GM21825 (cell line): ENCODE measurements at regions not wholly inside any gene's neighbourhood (a gene's known extent, or its start where the extent isn't known, plus 50 kb on each side); places are given as distances from the start of the nearest gene placed in this dataset.

Experiments used
- ATAC-seq: cut with Tn5 transposase; IDR thresholded peaks from one replicate; pipeline ENCODE4 v1.9.1; 2021; ENCODE audit warnings: mild to moderate bottlenecking, moderate library complexity; ENCODE audit not compliant: unreplicated experiment

DNA sequence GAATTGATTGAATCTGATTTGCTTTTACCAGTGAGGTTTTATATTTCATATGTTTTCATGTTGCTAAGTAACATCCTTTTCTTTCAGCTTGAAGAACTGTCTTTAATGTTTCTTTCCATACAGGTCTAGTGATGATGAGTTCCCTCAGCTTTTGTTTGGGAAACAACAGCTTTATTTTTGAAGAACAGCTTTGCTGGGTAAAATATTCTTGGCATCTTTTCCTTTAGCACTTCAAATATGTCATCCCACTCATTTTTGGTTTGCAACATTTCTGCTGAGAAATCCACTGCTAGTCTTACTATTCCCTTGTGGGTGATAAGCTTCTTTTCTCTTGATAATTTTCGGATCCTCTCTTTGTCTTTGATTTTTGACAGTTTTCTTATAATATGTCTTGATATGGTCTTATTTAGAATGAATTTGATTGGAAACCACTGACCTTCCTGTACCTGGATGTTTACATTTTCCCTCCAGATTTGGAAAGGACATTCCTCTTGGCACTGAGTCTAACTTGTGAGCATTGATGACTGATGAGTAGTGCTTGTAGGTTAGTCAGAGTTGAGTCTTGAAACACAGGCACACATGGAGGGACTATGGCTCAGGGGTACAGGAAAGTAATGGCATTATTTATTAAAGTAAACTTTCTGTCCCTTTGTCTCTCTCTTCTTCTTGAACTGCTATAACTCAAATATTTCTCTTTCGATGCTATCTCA, 220.3 kb downstream of the SPATA31D1 start:
- ATAC-seq, result no peak

DNA sequence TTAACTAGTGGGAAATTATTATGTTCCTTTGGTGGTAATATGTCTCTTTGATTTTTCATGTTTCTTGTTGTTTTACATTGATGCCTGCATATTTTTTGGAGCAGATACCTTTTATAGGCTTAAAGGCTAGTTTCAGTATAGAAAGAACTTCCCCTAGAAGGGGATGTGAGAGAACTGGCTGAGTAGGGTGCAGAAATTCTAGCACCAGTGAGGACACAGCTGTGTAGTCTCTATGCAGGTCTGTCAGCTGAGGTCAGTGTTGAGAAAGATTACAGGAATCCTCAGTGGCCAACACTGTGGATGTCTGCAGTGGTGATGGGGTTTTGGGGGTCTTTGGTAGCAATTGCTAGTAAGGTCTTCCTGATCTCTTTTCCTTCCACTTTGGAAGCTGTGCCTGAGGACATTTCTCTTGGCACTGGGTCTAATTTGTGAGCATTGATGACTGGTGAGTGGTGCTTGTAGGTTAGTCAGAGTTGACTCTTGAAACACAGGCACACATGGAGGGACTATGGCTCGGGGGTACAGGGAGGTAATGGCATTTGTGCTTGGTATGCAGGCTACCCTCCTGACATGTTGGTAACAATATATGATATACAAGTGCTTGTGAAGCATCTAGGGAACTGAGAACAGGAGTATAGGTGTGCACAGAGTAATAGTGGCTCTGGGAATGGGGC, 221.4 kb downstream of the SPATA31D1 start:
- ATAC-seq, result no peak

DNA sequence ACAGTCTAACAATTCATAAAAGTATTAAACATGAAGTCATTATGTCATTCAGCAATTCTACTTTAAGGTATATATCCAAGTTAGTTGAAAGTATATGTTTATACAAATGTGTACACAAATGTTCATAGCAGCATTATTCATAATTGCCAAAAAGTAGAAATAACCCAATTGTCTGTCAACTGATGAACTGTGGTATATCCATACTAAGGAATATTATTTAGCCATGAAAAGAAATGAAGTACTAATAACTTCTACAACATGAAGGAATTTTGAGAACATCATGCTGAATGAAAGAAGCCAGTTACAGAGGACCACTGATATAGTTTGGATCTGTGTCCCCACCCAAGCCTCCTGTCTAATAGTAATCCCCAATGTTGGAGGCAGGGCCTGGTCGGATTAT, 224.3 kb downstream of the SPATA31D1 start:
- ATAC-seq, result no peak

DNA sequence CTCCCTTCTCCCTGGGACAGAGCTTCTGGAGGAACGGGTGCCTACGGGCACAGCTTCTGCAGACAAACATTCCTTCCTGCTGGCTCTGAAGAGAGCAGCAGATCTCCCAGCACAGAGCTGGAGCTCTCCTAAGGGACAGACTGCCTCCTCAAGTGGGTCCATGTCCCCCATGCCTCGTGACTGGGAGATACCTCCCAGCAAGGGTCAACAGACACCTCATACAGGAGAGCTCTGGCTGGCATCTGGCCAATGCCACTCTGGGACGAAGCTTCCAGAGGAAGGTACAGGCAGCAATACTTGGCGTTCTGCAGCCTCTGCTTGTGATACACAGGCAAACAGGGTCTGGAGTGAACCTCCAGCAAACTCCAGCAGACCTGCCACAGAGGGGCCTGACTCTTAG, 227.9 kb downstream of the SPATA31D1 start:
- ATAC-seq, result no peak

DNA sequence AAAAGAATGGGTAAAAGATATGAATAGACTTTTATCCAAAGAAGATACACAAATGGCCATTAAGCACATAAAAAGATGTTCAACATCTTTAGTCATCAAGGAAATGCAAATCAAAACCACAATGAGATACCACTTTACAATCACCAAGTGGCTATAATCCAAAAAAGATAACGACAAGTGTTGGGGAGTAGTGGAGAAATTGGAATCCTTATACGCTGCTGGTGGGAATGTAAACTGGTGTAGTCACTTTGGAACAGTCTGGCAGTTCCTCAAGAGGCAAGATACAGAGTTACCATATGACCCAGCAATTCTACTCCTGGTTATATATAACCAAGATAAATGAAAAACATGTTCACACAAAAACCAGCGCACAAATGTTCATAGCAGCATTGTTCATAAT, 234.9 kb downstream of the SPATA31D1 start:
- ATAC-seq, result no peak

DNA sequence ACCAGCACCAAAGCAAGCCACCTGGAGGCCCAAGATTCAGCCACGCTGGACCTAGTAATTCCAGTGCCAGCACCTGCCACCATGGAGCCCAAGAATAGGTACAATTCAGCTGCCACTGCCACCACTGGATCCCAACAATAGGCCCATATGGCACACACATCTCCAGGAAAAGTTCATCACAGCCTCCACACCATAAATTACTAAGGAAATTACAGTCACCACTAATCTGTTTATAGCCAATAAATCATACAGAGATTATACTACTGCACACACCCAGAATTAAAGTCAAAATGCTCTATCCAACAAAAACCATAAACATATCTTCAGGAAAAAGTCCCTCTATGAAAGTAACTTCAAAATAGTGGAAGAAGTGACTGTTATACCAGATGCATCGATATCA, 242.8 kb downstream of the SPATA31D1 start:
- ATAC-seq, result no peak

DNA sequence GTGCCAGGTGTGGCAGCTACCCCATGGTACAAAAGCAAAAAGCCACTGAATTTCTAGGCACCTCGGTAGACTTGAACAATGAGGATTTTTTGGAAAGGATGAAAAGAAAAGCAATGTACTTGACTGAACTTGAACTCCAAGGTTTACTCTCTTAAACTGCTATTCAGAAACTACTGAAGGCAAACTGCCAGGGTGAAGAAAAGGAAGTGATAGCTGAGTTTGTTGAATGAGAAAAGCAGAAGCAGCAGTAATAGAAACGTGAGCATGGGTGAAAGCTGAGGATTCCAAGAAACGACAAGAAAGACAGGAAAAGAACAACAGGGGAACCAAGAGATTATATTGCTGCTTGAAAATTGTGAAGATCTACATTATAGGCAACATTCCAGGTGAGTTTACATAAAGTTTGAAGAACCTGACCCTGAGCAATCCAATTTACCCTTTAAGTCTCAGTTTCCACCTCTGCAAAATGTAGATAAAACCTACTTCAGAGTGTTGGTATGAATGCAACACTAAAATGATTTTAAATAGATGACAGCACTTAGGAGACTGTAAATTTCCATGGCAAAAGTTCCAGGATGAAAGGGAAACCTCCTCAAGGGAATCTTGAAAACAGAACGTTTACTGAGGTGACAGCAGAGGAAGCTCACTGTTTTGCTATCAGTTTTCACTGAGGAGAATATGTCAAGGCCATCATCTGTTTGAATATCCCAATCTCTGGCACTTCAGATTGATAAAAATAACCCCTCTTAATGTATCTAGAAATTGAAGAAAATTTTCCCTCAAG, 245.8 kb downstream of the SPATA31D1 start:
- ATAC-seq, result no peak

DNA sequence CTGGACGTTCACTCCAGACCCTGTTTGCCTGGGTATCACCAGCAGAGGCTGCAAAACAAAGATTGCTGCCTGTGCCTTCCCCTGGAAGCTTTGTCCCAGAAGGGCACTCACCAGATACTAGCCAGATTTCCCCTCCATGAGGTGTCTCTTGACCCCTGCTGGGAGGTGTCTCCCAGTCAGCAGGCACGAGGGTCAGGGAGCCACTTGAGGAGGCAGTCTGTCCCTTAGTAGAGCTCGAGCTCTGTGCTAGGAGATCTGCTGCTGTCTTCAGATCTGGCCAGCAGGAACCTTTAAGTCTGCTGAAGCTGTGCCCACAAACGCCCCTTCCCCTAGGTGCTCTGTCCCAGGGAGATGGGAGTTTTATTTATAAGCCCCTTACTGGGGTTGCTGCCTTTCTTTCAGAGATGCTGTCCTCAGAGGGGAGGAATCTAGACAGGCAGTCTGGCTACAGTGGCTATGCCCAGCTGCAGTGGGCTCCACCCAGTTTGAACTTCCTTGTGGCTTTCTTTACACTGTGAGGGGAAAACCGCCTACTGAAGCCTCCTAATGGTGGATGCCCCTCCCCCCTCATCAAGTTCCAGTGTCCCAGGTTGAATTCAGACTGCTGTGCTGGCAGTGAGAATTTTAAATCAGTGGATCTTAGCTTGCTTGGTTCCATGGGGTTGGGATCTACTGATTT, 253.9 kb downstream of the SPATA31D1 start:
- no peak for ATAC-seq

DNA sequence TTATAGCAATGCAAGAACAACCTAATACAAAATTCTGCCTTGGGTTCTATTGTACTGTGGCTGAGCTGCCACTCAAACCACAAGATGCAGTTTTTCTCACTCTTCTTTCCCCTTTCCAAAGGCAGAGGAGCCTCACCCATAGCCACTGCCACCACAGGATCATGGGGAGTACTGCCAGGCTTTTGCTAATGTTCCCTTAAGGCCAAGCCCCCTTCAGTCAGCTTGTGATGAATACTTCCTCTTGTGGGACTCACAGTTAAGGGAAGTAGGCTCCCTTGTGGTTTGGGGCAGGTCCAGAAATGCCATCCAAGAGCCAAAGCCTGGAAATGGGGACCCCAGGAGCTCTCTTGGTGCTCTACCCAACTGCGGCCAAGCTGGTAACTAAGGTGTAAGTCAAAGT, 258.7 kb downstream of the SPATA31D1 start:
- ATAC-seq, result no peak

DNA sequence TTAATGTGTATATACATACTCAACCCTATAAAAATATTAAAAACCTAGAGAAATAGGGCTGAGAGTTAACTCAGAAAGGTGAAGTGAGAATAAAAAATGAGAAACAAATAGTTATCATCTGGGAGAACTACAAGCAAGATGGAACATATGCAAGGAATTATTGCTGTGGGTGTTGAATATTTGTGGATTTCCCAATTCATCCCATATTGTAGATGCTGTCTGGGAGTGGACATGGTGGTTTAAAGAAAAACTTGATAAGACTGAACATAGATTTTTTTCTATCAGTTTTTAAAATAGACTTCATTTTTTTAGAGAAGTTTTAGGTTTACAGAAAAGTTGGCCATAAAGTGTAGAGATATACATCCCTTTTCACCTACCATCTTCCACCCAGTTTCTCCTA, 263.5 kb downstream of the SPATA31D1 start:
- ATAC-seq, result no peak

DNA sequence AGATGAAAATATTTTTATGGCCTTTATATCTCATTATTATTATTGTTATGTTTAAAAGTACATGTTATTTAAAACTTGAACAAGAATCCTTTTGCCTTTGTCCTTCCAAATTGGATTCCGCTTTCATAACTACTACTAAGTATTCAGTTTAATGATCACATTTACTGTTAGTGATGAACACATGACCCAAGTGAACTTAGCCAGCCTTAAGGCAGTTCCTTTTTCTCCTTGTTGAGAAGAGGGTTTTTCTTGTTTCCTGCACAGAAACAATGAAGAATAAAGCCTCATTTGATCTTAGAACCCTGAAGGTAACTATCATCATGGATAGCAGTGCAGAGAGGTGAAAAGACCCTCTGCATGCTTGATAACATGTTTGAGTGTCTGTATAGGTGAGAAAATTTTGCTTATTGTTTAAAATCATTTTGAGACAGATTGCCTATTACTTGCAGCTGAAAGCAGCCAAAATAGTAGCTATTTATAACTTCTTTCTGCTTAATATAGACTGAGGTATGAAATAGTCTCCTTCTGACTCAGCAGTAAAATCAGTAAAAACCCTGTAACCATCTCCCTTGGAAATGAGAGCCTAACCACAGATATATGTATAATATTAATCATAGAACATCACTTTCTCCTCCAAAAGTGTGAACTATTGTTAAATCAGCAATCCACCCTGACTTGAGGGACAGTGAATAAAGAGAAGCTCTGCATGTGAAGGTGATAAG, 266.2 kb downstream of the SPATA31D1 start:
- ATAC-seq, result no peak

DNA sequence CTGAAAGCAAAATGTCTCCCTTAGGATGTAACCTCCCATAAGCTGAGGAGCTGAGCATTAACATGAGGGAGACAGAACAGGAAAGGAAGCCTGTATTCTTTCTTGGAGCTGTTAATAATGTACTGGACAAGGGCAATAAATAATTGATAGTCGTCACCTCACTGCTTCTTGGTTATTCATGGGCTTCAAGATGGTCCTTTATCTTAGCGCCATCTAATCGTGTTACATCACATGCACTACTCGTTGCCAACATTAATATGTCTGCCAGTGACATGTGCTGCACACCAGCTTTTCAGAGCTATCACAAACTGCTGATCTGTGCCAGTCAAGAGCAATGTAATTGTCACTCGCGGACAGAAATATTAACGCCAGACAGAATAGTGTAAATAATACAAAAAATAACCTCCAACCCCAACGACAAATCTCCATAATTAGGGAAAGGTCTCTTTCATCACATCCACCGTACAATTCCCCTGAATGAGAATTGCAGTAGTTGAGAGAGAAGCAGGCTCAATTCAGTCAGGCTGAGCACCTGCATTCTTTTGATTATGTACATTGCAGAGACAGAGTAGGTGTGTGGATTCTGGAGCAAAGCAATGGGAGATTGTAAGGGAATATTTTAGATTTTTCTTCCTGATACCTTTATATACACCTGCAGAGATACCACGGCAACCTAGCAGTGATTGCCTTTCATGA, 267.1 kb downstream of the SPATA31D1 start:
- no peak for ATAC-seq

DNA sequence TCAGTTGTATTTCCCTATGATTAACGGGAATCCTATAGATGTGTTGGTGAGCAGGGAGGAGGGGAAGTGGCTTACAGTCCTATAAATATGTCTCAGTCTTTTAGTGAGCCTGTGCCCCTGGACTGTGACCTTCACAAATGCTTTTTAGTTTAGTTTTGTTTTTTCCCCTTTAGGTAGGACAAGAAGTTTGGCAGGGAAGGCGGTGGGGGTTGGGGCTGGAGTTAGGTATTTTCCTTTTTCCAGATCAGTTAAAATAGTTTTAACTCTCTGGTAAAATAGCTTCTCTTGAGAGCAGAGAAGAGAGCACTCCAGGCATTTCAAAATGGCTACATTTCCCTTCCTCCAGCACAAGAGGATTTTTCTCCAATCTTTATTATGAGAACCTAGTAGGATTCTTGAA, 272.1 kb downstream of the SPATA31D1 start:
- ATAC-seq, result no peak

DNA sequence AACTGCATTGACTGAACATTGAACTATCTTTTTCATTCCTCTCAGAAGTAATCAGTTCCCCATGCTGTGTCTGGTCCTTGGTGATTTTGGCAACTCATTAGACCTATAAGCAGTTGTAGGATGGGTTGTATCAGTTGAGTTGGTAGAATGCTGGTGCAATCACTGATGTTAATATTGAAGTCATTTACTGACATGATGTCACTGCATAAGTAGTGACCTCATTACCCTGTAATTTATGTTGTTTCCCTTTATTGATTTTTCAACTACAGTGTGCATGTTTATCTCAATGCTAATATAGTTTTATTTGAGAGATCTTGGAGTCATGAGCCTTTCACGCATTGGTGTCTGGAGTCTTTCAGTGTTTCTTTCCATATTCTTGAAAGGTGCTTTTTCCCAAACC, 275.0 kb downstream of the SPATA31D1 start:
- no peak for ATAC-seq

DNA sequence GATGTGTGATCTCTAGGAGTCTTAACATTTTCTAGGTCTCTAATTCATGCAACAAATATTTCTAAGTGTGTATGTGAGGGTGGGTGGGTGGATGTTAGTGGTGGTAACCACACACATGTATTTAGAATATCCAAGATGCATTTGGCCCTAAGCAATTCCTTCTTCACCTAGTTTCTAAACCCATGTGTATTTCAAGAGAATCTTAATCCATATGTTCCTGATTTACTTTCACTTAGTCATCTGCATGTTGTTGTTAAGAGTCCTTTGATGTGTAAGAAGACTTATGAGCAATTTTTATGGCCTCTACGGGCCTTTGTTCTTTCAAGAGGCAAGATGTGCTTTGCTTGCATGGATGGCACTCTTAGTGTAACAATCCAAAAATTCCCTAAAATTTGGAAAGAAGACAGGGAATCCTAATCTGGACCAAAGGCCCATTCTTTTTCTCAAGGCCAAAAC, 282.6 kb downstream of the SPATA31D1 start:
- ATAC-seq, result no peak

DNA sequence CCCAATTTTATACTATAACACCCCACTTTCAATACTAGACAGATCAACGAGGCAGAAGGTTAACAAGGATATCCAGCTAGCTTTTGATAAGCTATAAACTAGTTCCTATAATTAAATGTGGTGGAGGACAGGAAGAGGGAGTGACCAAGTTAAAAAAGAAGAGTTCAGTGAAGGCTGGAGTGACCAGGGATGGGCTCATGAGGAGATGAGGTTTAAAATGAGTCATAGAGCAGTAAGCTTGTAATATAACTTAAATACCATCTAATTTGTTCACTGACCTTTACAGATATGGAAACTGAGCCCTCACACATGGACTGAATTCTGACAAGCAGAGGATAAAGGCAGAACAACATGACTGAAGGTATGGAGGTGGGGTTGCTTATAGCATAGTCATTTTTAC, 284.5 kb downstream of the SPATA31D1 start:
- no peak for ATAC-seq

DNA sequence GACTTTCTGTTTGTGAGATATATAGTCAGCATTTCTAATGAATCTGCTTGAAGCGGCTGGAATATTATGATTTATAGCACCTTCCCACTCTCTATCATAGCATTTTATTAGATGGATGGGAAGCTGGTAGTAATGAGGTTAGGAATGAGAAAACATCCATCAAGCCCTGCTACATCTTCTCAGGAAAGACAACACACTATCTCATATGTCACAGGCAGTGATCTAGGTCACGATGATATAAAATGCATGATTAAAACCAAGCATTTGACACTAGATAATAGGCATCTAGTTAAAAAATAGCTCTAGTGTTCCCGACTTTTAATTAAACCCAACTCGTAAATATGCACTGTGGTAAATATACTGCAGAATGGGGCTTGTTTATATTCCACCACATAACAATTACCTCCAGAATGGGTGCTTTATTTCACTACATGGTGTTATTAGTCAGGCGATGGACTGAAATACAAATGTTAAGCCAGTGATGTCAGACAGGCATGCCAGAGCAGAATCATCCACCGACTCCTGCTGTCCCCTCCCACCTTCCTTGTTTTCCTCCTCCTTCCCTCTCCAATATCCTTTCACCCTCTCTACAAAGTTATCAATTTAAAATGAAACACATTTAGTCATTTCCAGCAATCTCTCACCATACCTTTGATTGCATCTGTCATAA, 286.8 kb downstream of the SPATA31D1 start:
- no peak for ATAC-seq

DNA sequence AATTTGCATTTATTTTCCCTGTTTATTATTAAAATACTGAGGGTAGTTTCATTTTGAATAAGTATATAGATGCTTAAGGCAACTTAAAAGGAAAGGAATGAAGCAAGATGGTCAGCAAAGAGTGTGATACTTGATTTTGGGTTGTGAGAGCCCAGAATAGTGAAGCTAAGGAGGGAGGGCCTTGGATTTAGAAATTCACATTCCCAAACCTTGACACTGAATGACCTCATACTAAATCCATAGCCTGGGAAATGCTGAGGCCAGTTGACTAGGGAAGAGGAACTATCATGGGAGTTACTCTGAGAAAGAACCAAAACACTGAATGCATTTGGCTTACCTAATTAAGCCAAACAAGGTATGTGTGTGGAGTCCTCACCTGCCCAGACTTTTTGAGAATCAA, 292.5 kb downstream of the SPATA31D1 start:
- no peak for ATAC-seq

DNA sequence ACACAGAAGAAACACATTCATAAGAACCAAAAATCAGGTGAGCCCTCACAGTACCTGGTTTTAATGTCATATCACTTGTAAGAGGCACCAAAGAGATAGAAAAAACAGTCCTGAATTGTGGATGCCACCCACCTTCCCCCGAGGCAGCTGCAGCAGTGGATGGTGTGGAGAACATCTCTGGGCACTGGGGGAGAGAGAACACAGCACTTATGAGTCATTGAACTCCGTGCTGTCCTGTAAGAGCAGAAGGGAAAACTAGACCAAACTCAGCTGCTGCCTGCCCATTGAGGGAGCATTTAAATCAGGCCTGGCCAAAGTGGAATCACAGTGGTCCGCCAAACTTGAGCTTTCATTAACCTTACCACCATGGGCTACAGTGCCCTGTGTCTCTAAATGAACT, 296.2 kb downstream of the SPATA31D1 start:
- ATAC-seq, result no peak

DNA sequence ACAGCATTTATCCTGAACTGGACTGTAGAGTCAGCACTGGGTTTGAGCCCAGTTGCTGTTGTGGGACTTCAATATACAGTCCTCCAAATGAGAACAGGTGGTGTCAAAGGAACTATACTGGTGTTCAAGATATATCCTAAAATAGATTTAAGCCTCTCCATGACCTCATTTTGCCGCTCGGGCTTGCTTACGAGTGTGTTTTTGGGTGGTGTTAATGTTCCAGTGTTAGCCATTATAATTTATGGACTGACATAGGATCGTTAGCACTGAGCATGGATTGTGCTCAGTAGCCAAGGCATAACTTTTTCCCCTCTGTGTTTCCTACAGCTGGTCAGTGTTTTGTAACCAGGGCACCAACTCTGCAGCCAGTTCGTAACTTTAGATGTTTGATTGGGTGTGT, 306.6 kb downstream of the SPATA31D1 start:
- no peak for ATAC-seq
